VCaP (cell line): ENCODE measurements at regions not wholly inside any gene's neighbourhood (a gene's known extent, or its start where the extent isn't known, plus 50 kb on each side); places are given as distances from the start of the nearest gene placed in this dataset.

Experiments used
- H3K27ac ChIP-seq: fragments of 450-650 bp; 2 replicates; pipeline ENCODE4 v1.5.1; 2017
- TF ChIP-seq, protein P1 (sequence below): fragments of 450-650 bp; conservative IDR thresholded peaks from 2 replicates; pipeline ENCODE4 v1.5.1; 2017; ENCODE audit warnings: mild to moderate bottlenecking, moderate library complexity

GRCh38 chr1:191629836-191630235 lies 528.4 kb upstream of the RGS18 start:
- no peak overlapping the region for H3K27ac ChIP-seq
- TF ChIP-seq, protein P1, sequence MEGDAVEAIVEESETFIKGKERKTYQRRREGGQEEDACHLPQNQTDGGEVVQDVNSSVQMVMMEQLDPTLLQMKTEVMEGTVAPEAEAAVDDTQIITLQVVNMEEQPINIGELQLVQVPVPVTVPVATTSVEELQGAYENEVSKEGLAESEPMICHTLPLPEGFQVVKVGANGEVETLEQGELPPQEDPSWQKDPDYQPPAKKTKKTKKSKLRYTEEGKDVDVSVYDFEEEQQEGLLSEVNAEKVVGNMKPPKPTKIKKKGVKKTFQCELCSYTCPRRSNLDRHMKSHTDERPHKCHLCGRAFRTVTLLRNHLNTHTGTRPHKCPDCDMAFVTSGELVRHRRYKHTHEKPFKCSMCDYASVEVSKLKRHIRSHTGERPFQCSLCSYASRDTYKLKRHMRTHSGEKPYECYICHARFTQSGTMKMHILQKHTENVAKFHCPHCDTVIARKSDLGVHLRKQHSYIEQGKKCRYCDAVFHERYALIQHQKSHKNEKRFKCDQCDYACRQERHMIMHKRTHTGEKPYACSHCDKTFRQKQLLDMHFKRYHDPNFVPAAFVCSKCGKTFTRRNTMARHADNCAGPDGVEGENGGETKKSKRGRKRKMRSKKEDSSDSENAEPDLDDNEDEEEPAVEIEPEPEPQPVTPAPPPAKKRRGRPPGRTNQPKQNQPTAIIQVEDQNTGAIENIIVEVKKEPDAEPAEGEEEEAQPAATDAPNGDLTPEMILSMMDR = no peak

DNA sequence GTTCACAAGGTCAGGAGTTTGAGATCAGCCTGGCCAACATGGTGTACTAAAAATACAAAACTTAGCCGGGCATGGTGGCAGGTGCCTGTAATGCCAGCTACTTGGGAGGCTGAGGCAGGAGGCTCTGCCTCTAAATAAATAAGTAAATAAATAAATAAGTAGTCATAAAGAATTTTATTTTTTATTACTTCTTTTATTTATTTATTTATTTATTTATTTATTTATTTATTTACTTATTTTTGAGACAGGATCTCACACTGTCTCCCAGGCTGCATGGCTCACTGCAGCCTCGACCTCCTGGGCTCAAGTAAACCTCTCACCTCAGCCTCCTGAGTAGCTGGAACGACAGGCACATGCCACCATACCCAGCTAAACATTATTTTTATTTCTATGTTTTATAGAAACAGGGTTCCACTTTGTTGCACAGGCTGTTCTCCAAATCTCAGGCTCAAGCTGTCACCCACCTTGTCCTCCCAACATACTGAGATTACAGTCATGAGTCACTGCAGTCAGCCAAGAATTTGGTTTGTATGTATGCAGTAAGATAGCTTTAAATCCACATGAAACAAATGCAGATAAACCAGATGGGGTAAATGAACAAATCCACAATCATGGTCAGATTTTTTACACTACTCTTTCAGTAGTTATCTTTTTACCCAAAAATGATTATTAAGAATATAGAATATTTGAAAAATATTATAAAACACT lies 523.3 kb upstream of the RGS18 start:
- TF ChIP-seq, protein P1 = no peak
- H3K27ac ChIP-seq = no peak overlapping the region

DNA sequence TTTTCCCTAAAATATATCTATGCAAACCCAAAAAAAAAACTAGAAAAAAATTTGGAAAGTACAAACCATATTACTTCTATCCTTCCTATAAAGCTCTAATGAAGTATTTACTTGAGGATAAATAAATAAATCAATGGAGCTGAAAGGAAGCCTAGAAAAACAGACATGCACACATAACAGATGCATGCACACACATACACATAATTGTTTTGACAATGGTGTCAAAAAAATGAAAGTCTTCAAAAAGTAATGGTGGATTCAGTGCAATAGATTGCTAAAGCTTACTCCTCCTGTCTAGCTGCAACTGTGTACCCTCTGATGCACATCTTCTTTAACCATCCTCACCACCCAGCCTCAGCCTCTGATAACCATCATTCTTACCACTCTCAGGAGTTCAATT lies 521.9 kb upstream of the RGS18 start:
- no peak overlapping the region for H3K27ac ChIP-seq
- TF ChIP-seq, protein P1 = no peak

GRCh38 chr1:191641420-191642260 lies 516.6 kb upstream of the RGS18 start:
- TF ChIP-seq, protein P1 = no peak

GRCh38 chr1:191643060-191643459 lies 515.2 kb upstream of the RGS18 start:
- H3K27ac ChIP-seq = no peak overlapping the region
- TF ChIP-seq, protein P1 = no peak

More at GRCh38 chr1:191641420-191642260, 516.6 kb upstream of the RGS18 start:
- H3K27ac ChIP-seq = no peak overlapping the region

GRCh38 chr1:191648939-191649338 lies 509.3 kb upstream of the RGS18 start:
- TF ChIP-seq, protein P1 = no peak
- no peak overlapping the region for H3K27ac ChIP-seq

- H3K27ac ChIP-seq = no peak overlapping the region
Observed at GRCh38 chr1:191662051-191662450, 496.2 kb upstream of the RGS18 start.

More at GRCh38 chr1:191662051-191662450, 496.2 kb upstream of the RGS18 start:
- TF ChIP-seq, protein P1 = no peak
